Lower leg skin (tissue), 3 donors: ENCODE measurements at regions not wholly inside any gene's neighbourhood (a gene's known extent, or its start where the extent isn't known, plus 50 kb on each side); places are given as distances from the start of the nearest gene placed in this dataset.

Source experiments
- POLR2A ChIP-seq, 2 donors: fragments of 450-650 bp; IDR thresholded peaks; one replicate each; pipeline ENCODE4 v1.6.1; 2016 to 2017; ENCODE audit warnings: antibody characterized with exemption in 2 of 2, mild to moderate bottlenecking in 1 of 2, moderate library complexity in 1 of 2
- TF ChIP-seq, protein P1 (sequence below), 3 donors: fragments of 450-650 bp; IDR thresholded peaks; one replicate each; pipeline ENCODE4 v1.5.1; 2016; ENCODE audit warnings: antibody characterized with exemption in 3 of 3, mild to moderate bottlenecking in 3 of 3, moderate library complexity in 2 of 3

DNA sequence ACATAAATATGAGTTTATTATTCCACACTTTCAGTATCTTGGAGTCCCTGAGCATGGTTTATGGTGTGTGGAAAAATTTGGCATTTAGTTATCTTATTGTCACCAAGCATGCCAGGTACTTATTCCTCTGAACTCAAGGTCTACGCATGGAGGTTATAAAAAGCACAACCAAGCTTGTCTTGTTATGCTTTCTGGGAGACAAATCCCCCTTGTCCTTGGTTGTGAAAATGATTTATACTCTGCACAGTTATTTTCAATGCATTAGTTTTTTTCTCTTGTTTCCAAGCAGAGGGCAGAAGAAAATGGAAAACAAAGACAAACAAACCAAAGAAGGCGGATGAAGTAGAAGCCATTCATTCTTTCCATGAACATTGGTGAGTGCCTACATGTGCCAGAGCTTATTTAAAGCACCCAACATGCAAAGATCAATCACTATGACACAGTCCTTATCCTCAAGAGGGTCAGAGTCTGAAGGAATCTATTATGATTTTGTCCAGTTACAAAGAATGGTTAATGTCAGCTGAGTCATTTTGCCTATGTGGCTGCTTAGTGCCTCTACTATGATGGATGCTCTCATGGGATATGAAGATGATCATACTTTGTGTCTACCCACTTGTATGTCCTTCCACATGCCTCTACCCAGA is 323.1 kb downstream of the TENT4A start:
- TF ChIP-seq, protein P1, sequence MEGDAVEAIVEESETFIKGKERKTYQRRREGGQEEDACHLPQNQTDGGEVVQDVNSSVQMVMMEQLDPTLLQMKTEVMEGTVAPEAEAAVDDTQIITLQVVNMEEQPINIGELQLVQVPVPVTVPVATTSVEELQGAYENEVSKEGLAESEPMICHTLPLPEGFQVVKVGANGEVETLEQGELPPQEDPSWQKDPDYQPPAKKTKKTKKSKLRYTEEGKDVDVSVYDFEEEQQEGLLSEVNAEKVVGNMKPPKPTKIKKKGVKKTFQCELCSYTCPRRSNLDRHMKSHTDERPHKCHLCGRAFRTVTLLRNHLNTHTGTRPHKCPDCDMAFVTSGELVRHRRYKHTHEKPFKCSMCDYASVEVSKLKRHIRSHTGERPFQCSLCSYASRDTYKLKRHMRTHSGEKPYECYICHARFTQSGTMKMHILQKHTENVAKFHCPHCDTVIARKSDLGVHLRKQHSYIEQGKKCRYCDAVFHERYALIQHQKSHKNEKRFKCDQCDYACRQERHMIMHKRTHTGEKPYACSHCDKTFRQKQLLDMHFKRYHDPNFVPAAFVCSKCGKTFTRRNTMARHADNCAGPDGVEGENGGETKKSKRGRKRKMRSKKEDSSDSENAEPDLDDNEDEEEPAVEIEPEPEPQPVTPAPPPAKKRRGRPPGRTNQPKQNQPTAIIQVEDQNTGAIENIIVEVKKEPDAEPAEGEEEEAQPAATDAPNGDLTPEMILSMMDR (IDR thresholded peaks at IDR 0.05), result no peak
- no peak for TF ChIP-seq POLR2A (IDR thresholded peaks at IDR 0.05)
